Inferior parietal cortex (tissue), 1 donor: ENCODE measurements at regions not wholly inside any gene's neighbourhood (a gene's known extent, or its start where the extent isn't known, plus 50 kb on each side); places are given as distances from the start of the nearest gene placed in this dataset.

Source experiments
- DNase-seq: peaks from one replicate; pipeline ENCODE4 v3.0.0-alpha.2; 2016; ENCODE audit errors: extremely low spot score

GRCh38 chr20:57880571-57880892, 170.7 kb upstream of the PMEPA1 start:
- no peak for DNase-seq

- DNase-seq: no peak
These were observed 170.2 kb upstream of the PMEPA1 start for GRCh38 chr20:57879779-57880570.

GRCh38 chr20:57879437-57879778, 169.6 kb upstream of the PMEPA1 start:
- no peak for DNase-seq

- no peak for DNase-seq
These were observed 169.1 kb upstream of the PMEPA1 start for GRCh38 chr20:57878786-57879424.

- DNase-seq: no peak
These were observed 168.2 kb upstream of the PMEPA1 start for GRCh38 chr20:57877995-57878394.

- no peak for DNase-seq
These were observed 167.5 kb upstream of the PMEPA1 start for GRCh38 chr20:57877131-57877824.

GRCh38 chr20:57876163-57876562, 166.3 kb upstream of the PMEPA1 start:
- DNase-seq: no peak

GRCh38 chr20:57874141-57874540, 164.3 kb upstream of the PMEPA1 start:
- DNase-seq: no peak

GRCh38 chr20:57872816-57873409, 163.1 kb upstream of the PMEPA1 start:
- DNase-seq: no peak

- no peak for DNase-seq
These were observed 161.4 kb upstream of the PMEPA1 start for GRCh38 chr20:57871237-57871632.

- DNase-seq: no peak
These were observed 160.9 kb upstream of the PMEPA1 start for GRCh38 chr20:57870597-57871236.

- DNase-seq: no peak
These were observed 160.1 kb upstream of the PMEPA1 start for GRCh38 chr20:57869951-57870315.

GRCh38 chr20:57869291-57869950, 159.6 kb upstream of the PMEPA1 start:
- no peak for DNase-seq

- no peak for DNase-seq
These were observed 158.5 kb upstream of the PMEPA1 start for GRCh38 chr20:57868310-57868709.

- DNase-seq: no peak
These were observed 158.0 kb upstream of the PMEPA1 start for GRCh38 chr20:57867807-57868206.

GRCh38 chr20:57867181-57867803, 157.5 kb upstream of the PMEPA1 start:
- DNase-seq: no peak

- DNase-seq: no peak
These were observed 156.7 kb upstream of the PMEPA1 start for GRCh38 chr20:57866250-57867106.

- DNase-seq: no peak
These were observed 155.5 kb upstream of the PMEPA1 start for GRCh38 chr20:57865266-57865665.

GRCh38 chr20:57860576-57860975, 150.8 kb upstream of the PMEPA1 start:
- no peak for DNase-seq

- no peak for DNase-seq
These were observed 148.2 kb upstream of the PMEPA1 start for GRCh38 chr20:57857969-57858368.
